ENCODE measurements at regions not wholly inside any gene's neighbourhood (a gene's known extent, or its start where the extent isn't known, plus 50 kb on each side); places are given as distances from the start of the nearest gene placed in this dataset.
"Not testable (repeated sequence)": the region's sequence is repeated elsewhere in the genome, so short reads cannot be mapped to it uniquely, and the experiment has no call there.

- H3K4me3 ChIP-seq (ENCODE audit: low read depth, low read length), result no peak overlapping the region
- no peaks in the 10 kb centered on the region for H3K9me3 ChIP-seq (ENCODE audit: control insufficient read depth, insufficient read depth, low read length)
- H3K9ac ChIP-seq (ENCODE audit: low read depth, low read length), result no peak overlapping the region
- H3K36me3 ChIP-seq (ENCODE audit: control insufficient read depth, insufficient read depth, low read length), result no peaks in the 10 kb centered on the region
- H3K27ac ChIP-seq (ENCODE audit: low read depth, low read length), result no peak overlapping the region
- H3K27me3 ChIP-seq (ENCODE audit: control insufficient read depth, insufficient read depth, low read length), result no peaks in the 10 kb centered on the region
- H3K4me1 ChIP-seq (ENCODE audit: control insufficient read depth, insufficient read depth, low read length), result no peaks in the 10 kb centered on the region
Observed at GRCh38 chr15:45810201-45810600, 175.4 kb downstream of the SQOR start.

GRCh38 chr15:45812200-45812599 lies 177.4 kb downstream of the SQOR start:
- no peaks in the 10 kb centered on the region for H3K27me3 ChIP-seq (ENCODE audit: control insufficient read depth, insufficient read depth, low read length)
- H3K36me3 ChIP-seq (ENCODE audit: control insufficient read depth, insufficient read depth, low read length), result no peaks in the 10 kb centered on the region
- no peak overlapping the region for H3K9ac ChIP-seq (ENCODE audit: low read depth, low read length)
- no peak overlapping the region for H3K4me3 ChIP-seq (ENCODE audit: low read depth, low read length)
- H3K4me1 ChIP-seq (ENCODE audit: control insufficient read depth, insufficient read depth, low read length), result no peaks in the 10 kb centered on the region
- H3K9me3 ChIP-seq (ENCODE audit: control insufficient read depth, insufficient read depth, low read length), result no peaks in the 10 kb centered on the region
- no peak overlapping the region for H3K27ac ChIP-seq (ENCODE audit: low read depth, low read length)

GRCh38 chr15:45817578-45817977 lies 182.7 kb downstream of the SQOR start:
- not testable (repeated sequence) for H3K9ac ChIP-seq (ENCODE audit: low read depth, low read length); H3K36me3 ChIP-seq (ENCODE audit: control insufficient read depth, insufficient read depth, low read length); H3K4me1 ChIP-seq (ENCODE audit: control insufficient read depth, insufficient read depth, low read length); H3K27ac ChIP-seq (ENCODE audit: low read depth, low read length); H3K4me3 ChIP-seq (ENCODE audit: low read depth, low read length); H3K27me3 ChIP-seq (ENCODE audit: control insufficient read depth, insufficient read depth, low read length); H3K9me3 ChIP-seq (ENCODE audit: control insufficient read depth, insufficient read depth, low read length)

GRCh38 chr15:45821390-45821789 lies 186.6 kb downstream of the SQOR start:
- H3K27ac ChIP-seq (ENCODE audit: low read depth, low read length), result no peak overlapping the region
- no peaks in the 10 kb centered on the region for H3K36me3 ChIP-seq (ENCODE audit: control insufficient read depth, insufficient read depth, low read length)
- H3K27me3 ChIP-seq (ENCODE audit: control insufficient read depth, insufficient read depth, low read length), result no peaks in the 10 kb centered on the region
- H3K9me3 ChIP-seq (ENCODE audit: control insufficient read depth, insufficient read depth, low read length), result no peaks in the 10 kb centered on the region; the same call in 1 of the 2 replicates
- H3K4me3 ChIP-seq (ENCODE audit: low read depth, low read length), result no peak overlapping the region
- H3K4me1 ChIP-seq (ENCODE audit: control insufficient read depth, insufficient read depth, low read length), result no peaks in the 10 kb centered on the region
- no peak overlapping the region for H3K9ac ChIP-seq (ENCODE audit: low read depth, low read length)

- H3K9me3 ChIP-seq (ENCODE audit: control insufficient read depth, insufficient read depth, low read length); H3K36me3 ChIP-seq (ENCODE audit: control insufficient read depth, insufficient read depth, low read length); H3K27me3 ChIP-seq (ENCODE audit: control insufficient read depth, insufficient read depth, low read length); H3K27ac ChIP-seq (ENCODE audit: low read depth, low read length); H3K9ac ChIP-seq (ENCODE audit: low read depth, low read length); H3K4me3 ChIP-seq (ENCODE audit: low read depth, low read length); H3K4me1 ChIP-seq (ENCODE audit: control insufficient read depth, insufficient read depth, low read length): not testable (repeated sequence)
Observed at GRCh38 chr15:45822968-45823367, 188.1 kb downstream of the SQOR start.

GRCh38 chr15:45827275-45827674 lies 192.4 kb downstream of the SQOR start:
- H3K4me1 ChIP-seq (ENCODE audit: control insufficient read depth, insufficient read depth, low read length), result no peaks in the 10 kb centered on the region
- no peak overlapping the region for H3K9ac ChIP-seq (ENCODE audit: low read depth, low read length)
- no peak overlapping the region for H3K27ac ChIP-seq (ENCODE audit: low read depth, low read length)
- no peaks in the 10 kb centered on the region for H3K9me3 ChIP-seq (ENCODE audit: control insufficient read depth, insufficient read depth, low read length)
- no peaks in the 10 kb centered on the region for H3K27me3 ChIP-seq (ENCODE audit: control insufficient read depth, insufficient read depth, low read length)
- H3K36me3 ChIP-seq (ENCODE audit: control insufficient read depth, insufficient read depth, low read length), result no peaks in the 10 kb centered on the region
- H3K4me3 ChIP-seq (ENCODE audit: low read depth, low read length), result no peak overlapping the region

GRCh38 chr15:45827766-45828165 lies 192.9 kb downstream of the SQOR start:
- Histone ChIP-seq H3K4me3 (ENCODE audit: low read depth, low read length) (no peak overlapping the region), H3K27me3 (ENCODE audit: control insufficient read depth, insufficient read depth, low read length) (no peaks in the 10 kb centered on the region), H3K27ac (ENCODE audit: low read depth, low read length) (no peak overlapping the region), H3K4me1 (ENCODE audit: control insufficient read depth, insufficient read depth, low read length) (no peaks in the 10 kb centered on the region), H3K36me3 (ENCODE audit: control insufficient read depth, insufficient read depth, low read length) (no peaks in the 10 kb centered on the region), H3K9ac (ENCODE audit: low read depth, low read length) (no peak overlapping the region), H3K9me3 (ENCODE audit: control insufficient read depth, insufficient read depth, low read length) (no peaks in the 10 kb centered on the region)

GRCh38 chr15:45829336-45830153 lies 194.7 kb downstream of the SQOR start:
- no peak overlapping the region for H3K27ac ChIP-seq (ENCODE audit: low read depth, low read length)
- H3K27me3 ChIP-seq (ENCODE audit: control insufficient read depth, insufficient read depth, low read length), result no peaks in the 10 kb centered on the region
- no peaks in the 10 kb centered on the region for H3K4me1 ChIP-seq (ENCODE audit: control insufficient read depth, insufficient read depth, low read length)
- H3K36me3 ChIP-seq (ENCODE audit: control insufficient read depth, insufficient read depth, low read length), result no peaks in the 10 kb centered on the region
- no peak overlapping the region for H3K4me3 ChIP-seq (ENCODE audit: low read depth, low read length)
- H3K9ac ChIP-seq (ENCODE audit: low read depth, low read length), result no peak overlapping the region
- H3K9me3 ChIP-seq (ENCODE audit: control insufficient read depth, insufficient read depth, low read length), result no peaks in the 10 kb centered on the region

- H3K9me3 ChIP-seq (ENCODE audit: control insufficient read depth, insufficient read depth, low read length), result no peaks in the 10 kb centered on the region
- H3K9ac ChIP-seq (ENCODE audit: low read depth, low read length), result no peak overlapping the region
- no peaks in the 10 kb centered on the region for H3K27me3 ChIP-seq (ENCODE audit: control insufficient read depth, insufficient read depth, low read length)
- no peak overlapping the region for H3K27ac ChIP-seq (ENCODE audit: low read depth, low read length)
- no peaks in the 10 kb centered on the region for H3K4me1 ChIP-seq (ENCODE audit: control insufficient read depth, insufficient read depth, low read length)
- no peaks in the 10 kb centered on the region for H3K36me3 ChIP-seq (ENCODE audit: control insufficient read depth, insufficient read depth, low read length)
- no peak overlapping the region for H3K4me3 ChIP-seq (ENCODE audit: low read depth, low read length)
Observed at GRCh38 chr15:45831787-45832186, 197.0 kb downstream of the SQOR start.

- Histone ChIP-seq H3K27me3 (ENCODE audit: control insufficient read depth, insufficient read depth, low read length) (no peaks in the 10 kb centered on the region), H3K9ac (ENCODE audit: low read depth, low read length) (no peak overlapping the region), H3K9me3 (ENCODE audit: control insufficient read depth, insufficient read depth, low read length) (no peaks in the 10 kb centered on the region), H3K4me3 (ENCODE audit: low read depth, low read length) (no peak overlapping the region), H3K4me1 (ENCODE audit: control insufficient read depth, insufficient read depth, low read length) (no peaks in the 10 kb centered on the region), H3K27ac (ENCODE audit: low read depth, low read length) (no peak overlapping the region), H3K36me3 (ENCODE audit: control insufficient read depth, insufficient read depth, low read length) (no peaks in the 10 kb centered on the region)
Observed at GRCh38 chr15:45834622-45835021, 199.8 kb downstream of the SQOR start.

- Histone ChIP-seq H3K4me1 (ENCODE audit: control insufficient read depth, insufficient read depth, low read length) (no peaks in the 10 kb centered on the region), H3K4me3 (ENCODE audit: low read depth, low read length) (no peak overlapping the region), H3K36me3 (ENCODE audit: control insufficient read depth, insufficient read depth, low read length) (no peaks in the 10 kb centered on the region), H3K9ac (ENCODE audit: low read depth, low read length) (no peak overlapping the region), H3K27ac (ENCODE audit: low read depth, low read length) (no peak overlapping the region), H3K27me3 (ENCODE audit: control insufficient read depth, insufficient read depth, low read length) (no peaks in the 10 kb centered on the region), H3K9me3 (ENCODE audit: control insufficient read depth, insufficient read depth, low read length) (no peaks in the 10 kb centered on the region)
Observed at GRCh38 chr15:45842151-45842550, 207.3 kb downstream of the SQOR start.
